AG04450 (cell line): ENCODE measurements at regions not wholly inside any gene's neighbourhood (a gene's known extent, or its start where the extent isn't known, plus 50 kb on each side); places are given as distances from the start of the nearest gene placed in this dataset.

Experiments used
- CTCF ChIA-PET: fragments of 300-600, 350-600 bp; formaldehyde crosslinking; extraction: SDS; loops from one replicate; lab custom pipeline; 2022; ENCODE audit warnings: antibody characterized with exemption, inconsistent platforms; lab: Charles Lee
- POLR2A ChIA-PET: fragments of 350-600 bp; formaldehyde crosslinking; extraction: SDS; loops from one replicate; lab custom pipeline; 2021; ENCODE audit warnings: antibody characterized with exemption, inconsistent platforms; lab: Yijun Ruan, JAX
- DNase-seq: peaks from one replicate; pipeline ENCODE4 v3.0.0-alpha.2; 2011; ENCODE audit warnings: low read depth, low spot score
- H3K27ac ChIP-seq: one replicate; pipeline ENCODE4 v1.5.1; 2012; ENCODE audit warnings: low read depth, low read length, control low read depth
- H3K27me3 ChIP-seq: one replicate; pipeline ENCODE4 v1.6.0; 2012; ENCODE audit warnings: low read length; ENCODE audit not compliant: control insufficient read depth, insufficient read depth
- H3K4me3 ChIP-seq: 2 replicates; pipeline ENCODE4 v1.5.1; 2011; ENCODE audit warnings: mild to moderate bottlenecking, low read depth, low read length, control low read depth
- H3K9me3 ChIP-seq: 2 replicates; pipeline ENCODE4 v1.5.1; 2012; ENCODE audit warnings: low read length; ENCODE audit not compliant: control insufficient read depth, insufficient read depth
- TF ChIP-seq, protein P1 (sequence below): IDR thresholded peaks from 2 replicates; pipeline ENCODE4 v1.5.1; 2011; ENCODE audit warnings: low read depth, low read length, control low read depth, inconsistent platforms

- Histone ChIP-seq H3K9me3 (no peaks in the 10 kb centered on the region), H3K4me3 (no peak overlapping the region), H3K27ac (no peak overlapping the region), H3K27me3 (peaks cover 6% of the 10 kb centered on the region)
- CTCF ChIA-PET = interaction anchor here (0.7 to 8.5 kb wide), 4 partner anchors 20 to 598 kb away, joined by 3 to 426 read pairs (median 3); no protein-coding TSS in a partner anchor
- TF ChIP-seq, protein P1, sequence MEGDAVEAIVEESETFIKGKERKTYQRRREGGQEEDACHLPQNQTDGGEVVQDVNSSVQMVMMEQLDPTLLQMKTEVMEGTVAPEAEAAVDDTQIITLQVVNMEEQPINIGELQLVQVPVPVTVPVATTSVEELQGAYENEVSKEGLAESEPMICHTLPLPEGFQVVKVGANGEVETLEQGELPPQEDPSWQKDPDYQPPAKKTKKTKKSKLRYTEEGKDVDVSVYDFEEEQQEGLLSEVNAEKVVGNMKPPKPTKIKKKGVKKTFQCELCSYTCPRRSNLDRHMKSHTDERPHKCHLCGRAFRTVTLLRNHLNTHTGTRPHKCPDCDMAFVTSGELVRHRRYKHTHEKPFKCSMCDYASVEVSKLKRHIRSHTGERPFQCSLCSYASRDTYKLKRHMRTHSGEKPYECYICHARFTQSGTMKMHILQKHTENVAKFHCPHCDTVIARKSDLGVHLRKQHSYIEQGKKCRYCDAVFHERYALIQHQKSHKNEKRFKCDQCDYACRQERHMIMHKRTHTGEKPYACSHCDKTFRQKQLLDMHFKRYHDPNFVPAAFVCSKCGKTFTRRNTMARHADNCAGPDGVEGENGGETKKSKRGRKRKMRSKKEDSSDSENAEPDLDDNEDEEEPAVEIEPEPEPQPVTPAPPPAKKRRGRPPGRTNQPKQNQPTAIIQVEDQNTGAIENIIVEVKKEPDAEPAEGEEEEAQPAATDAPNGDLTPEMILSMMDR = no peak
- DNase-seq = no peak
- POLR2A ChIA-PET = no interaction called here
Measured at GRCh38 chr10:116792817-116793216, 50.5 kb upstream of the HSPA12A start.

- Histone ChIP-seq H3K27me3 (peaks cover 16% of the 10 kb centered on the region), H3K27ac (no peak overlapping the region), H3K4me3 (no peak overlapping the region), H3K9me3 (no peaks in the 10 kb centered on the region)
- TF ChIP-seq, protein P1 = no peak
- no peak for DNase-seq
- POLR2A ChIA-PET = interaction anchor here (0.6 kb wide), 1 partner anchor 379 kb away, joined by 3 read pairs; no protein-coding TSS in a partner anchor
- CTCF ChIA-PET = interaction anchor here (0.6 to 9.8 kb wide), 27 partner anchors 9 to 386 kb away, joined by 3 to 234 read pairs (median 4); partner anchors contain the start of gene SHTN1
Measured at GRCh38 chr10:116796469-116796868, 52.8 kb upstream of the ENO4 start.

DNA sequence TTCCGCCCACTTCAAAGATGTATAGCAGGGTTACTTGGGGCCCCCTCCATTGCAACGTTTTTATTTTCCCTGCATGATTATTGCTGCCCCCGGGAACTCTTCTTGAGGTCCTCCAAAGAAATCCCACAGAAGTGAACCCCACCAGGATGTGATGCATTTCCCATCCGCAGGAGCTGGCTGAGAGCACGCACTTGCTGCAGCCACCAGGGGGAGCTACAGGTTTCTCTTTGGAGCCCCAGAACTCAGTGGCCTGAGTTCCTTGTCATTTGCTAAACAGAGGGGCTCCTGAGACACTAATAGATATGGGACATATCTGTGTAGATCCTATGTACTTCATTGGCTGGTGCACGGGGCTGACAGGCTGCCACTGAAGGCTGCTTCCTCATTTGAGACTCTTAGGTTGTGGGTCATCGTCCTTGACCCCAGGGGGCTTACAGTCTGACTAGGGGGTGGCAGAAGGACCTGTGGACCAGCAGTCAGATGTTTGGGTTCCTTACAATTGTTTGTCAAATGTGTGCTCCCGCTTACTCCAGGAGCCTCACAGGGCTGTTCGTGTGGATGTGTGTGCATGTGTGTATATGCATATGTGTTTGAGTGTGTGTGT, 52.3 kb upstream of the ENO4 start:
- no peaks in the 10 kb centered on the region for H3K9me3 ChIP-seq
- H3K27ac ChIP-seq = no peak overlapping the region
- no peak overlapping the region for H3K4me3 ChIP-seq
- DNase-seq = peak; percentile 30
- ChIA-PET CTCF (interaction anchor here (0.6 to 9.8 kb wide), 24 partner anchors 9 to 382 kb away, joined by 3 to 234 read pairs (median 4); partner anchors contain the start of gene SHTN1), POLR2A (no interaction called here)
- H3K27me3 ChIP-seq = peaks cover 19% of the 10 kb centered on the region
- TF ChIP-seq, protein P1 = peak; percentile 97

DNA sequence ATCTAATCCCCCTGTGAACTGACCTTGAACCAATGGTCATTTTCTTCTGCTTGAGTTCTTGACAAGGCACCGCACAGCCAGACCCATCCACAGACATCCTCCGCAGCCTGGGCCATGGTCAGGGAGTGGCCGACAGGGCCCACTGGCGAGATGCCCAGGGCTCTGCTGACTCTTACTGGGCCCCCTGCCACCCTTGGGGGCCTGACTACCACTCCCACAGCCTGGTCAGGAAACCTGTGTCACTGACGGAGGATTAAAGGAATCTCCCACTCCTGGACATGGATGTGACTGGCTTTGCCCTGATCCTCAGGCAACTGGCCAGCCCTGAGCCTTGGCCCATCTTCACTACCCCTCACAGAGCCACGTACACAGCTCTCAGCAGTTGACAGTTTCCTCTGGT, 50.4 kb upstream of the ENO4 start:
- TF ChIP-seq, protein P1 = no peak
- POLR2A ChIA-PET = no interaction called here
- Histone ChIP-seq H3K27ac (no peak overlapping the region), H3K4me3 (no peak overlapping the region), H3K27me3 (peaks cover 27% of the 10 kb centered on the region), H3K9me3 (no peaks in the 10 kb centered on the region)
- CTCF ChIA-PET = interaction anchor here (4.9 to 9.8 kb wide), 2 partner anchors 367 to 377 kb away, joined by 106 to 234 read pairs; no protein-coding TSS in a partner anchor
- no peak for DNase-seq
